ENCODE measurements at regions not wholly inside any gene's neighbourhood (a gene's known extent, or its start where the extent isn't known, plus 50 kb on each side); places are given as distances from the start of the nearest gene placed in this dataset.

DNA sequence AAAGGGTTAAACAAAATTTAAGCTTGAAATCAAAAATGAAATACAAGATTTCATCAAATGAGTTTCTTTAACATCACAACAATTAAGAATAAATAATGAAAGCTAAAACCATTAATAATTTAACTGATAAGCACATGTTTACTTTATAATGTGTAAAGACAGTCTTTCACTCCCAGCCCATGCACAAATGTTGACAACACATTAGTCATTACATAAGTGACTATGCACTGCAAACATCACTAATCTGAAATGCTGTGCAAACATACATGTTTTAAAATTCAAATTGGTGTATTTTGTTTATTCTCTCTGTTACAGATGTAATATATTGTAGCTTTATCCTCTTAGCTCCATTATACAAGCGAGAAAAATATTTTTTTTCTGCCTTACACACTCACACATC is 220.6 kb upstream of the CPXCR1 start:
- Histone ChIP-seq H3K27ac (ENCODE audit: poor library complexity, severe bottlenecking) (no peak overlapping the region), H3K4me3 (ENCODE audit: severe bottlenecking) (no peak overlapping the region), H3K9me3 (ENCODE audit: severe bottlenecking) (no peaks in the 10 kb centered on the region), H3K4me1 (ENCODE audit: insufficient read depth, poor library complexity, severe bottlenecking) (no peaks in the 10 kb centered on the region), H3K27me3 (ENCODE audit: insufficient read depth, poor library complexity, severe bottlenecking) (no peaks in the 10 kb centered on the region), H3K36me3 (ENCODE audit: low read depth) (no peaks in the 10 kb centered on the region)
- TF ChIP-seq, protein P1, sequence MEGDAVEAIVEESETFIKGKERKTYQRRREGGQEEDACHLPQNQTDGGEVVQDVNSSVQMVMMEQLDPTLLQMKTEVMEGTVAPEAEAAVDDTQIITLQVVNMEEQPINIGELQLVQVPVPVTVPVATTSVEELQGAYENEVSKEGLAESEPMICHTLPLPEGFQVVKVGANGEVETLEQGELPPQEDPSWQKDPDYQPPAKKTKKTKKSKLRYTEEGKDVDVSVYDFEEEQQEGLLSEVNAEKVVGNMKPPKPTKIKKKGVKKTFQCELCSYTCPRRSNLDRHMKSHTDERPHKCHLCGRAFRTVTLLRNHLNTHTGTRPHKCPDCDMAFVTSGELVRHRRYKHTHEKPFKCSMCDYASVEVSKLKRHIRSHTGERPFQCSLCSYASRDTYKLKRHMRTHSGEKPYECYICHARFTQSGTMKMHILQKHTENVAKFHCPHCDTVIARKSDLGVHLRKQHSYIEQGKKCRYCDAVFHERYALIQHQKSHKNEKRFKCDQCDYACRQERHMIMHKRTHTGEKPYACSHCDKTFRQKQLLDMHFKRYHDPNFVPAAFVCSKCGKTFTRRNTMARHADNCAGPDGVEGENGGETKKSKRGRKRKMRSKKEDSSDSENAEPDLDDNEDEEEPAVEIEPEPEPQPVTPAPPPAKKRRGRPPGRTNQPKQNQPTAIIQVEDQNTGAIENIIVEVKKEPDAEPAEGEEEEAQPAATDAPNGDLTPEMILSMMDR (IDR thresholded peaks at IDR 0.05; ENCODE audit: poor library complexity, severe bottlenecking) = no peak
- ATAC-seq (ENCODE audit: low read depth) (no peak), DNase-seq (ENCODE audit: low spot score) (no peak)

DNA sequence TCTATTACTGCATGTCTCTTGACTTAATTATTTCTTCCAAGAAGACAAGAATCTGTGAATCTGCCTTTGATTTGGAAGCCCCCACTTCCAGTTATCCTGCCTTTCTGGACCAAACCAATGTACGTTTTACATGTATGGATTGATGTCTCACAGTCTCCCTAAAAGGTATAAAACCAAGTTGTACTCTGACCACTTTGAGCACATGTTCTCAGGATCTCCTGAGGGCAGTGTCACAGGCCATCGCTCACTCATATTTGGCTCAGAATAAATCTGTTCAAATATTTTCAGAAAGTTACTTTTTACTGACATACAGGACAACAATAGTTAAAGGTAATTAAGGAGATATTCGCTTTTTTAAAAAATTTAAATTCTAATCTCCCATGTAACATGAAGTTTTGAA is 188.6 kb upstream of the CPXCR1 start:
- H3K9me3 ChIP-seq (ENCODE audit: severe bottlenecking) = no peaks in the 10 kb centered on the region
- DNase-seq (ENCODE audit: low spot score) (no peak), ATAC-seq (ENCODE audit: low read depth) (no peak)
- no peaks in the 10 kb centered on the region for H3K4me1 ChIP-seq (ENCODE audit: insufficient read depth, poor library complexity, severe bottlenecking)
- no peak overlapping the region for H3K4me3 ChIP-seq (ENCODE audit: severe bottlenecking)
- H3K36me3 ChIP-seq (ENCODE audit: low read depth) = no peaks in the 10 kb centered on the region
- no peak overlapping the region for H3K27ac ChIP-seq (ENCODE audit: poor library complexity, severe bottlenecking)
- H3K27me3 ChIP-seq (ENCODE audit: insufficient read depth, poor library complexity, severe bottlenecking) = no peaks in the 10 kb centered on the region
- TF ChIP-seq, protein P1 (IDR thresholded peaks at IDR 0.05; ENCODE audit: poor library complexity, severe bottlenecking) = no peak

DNA sequence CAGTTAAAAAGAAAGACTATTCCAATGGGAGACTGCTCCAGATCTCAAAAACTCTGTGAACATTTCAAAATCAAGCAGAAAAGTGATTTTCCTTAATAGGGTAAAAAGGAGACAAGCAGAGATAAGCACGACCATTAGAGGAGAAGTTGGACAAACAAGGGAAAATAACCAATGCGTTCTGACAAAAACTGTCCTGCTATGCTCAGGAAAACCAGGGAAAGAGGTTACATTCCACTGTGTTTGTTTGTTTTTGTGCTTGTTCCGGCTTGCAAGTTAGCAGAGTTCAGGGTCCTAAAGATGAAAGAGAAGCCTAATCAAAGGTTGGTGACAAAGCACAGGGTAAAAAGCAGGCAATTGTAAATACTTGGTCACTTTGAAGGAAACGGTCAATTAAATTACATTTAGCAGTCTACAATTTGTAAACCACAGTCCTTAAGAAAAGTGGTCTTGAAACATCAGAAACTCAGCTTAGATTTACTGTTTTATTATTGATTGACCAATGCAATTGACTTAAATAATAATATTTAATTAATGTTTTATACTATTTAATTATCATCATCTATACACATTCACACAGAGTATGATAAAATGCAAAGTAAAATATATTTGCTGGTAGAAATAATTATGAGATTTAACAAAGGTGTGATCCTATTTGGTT is 186.2 kb upstream of the CPXCR1 start:
- no peaks in the 10 kb centered on the region for H3K9me3 ChIP-seq (ENCODE audit: severe bottlenecking)
- no peaks in the 10 kb centered on the region for H3K27me3 ChIP-seq (ENCODE audit: insufficient read depth, poor library complexity, severe bottlenecking)
- no peak overlapping the region for H3K4me3 ChIP-seq (ENCODE audit: severe bottlenecking)
- DNase-seq (ENCODE audit: low spot score) = no peak
- TF ChIP-seq, protein P1 (IDR thresholded peaks at IDR 0.05; ENCODE audit: poor library complexity, severe bottlenecking) = no peak
- H3K36me3 ChIP-seq (ENCODE audit: low read depth) = no peaks in the 10 kb centered on the region
- no peak for ATAC-seq (ENCODE audit: low read depth)
- no peak overlapping the region for H3K27ac ChIP-seq (ENCODE audit: poor library complexity, severe bottlenecking)
- no peaks in the 10 kb centered on the region for H3K4me1 ChIP-seq (ENCODE audit: insufficient read depth, poor library complexity, severe bottlenecking)

DNA sequence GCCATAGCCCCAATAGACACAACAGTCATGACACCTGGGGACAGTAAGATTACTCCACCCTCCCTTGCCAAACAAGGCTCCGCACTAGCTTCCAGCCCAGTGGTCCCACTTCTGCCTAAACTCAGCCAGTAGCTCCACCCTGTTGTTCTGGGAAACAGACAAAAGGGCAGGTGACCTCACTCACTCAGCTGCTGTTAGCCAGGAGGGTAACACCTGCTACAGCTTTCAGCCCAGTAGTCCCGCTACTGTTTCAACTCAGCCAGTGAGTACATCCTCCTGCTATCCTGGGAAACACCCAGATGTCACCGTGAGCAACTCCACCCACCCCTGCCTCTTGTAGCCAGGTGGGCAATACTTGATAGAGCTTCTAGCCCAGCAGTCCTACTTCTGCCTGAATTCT is 162.7 kb upstream of the CPXCR1 start:
- no peak for DNase-seq (ENCODE audit: low spot score)
- Histone ChIP-seq H3K4me1 (ENCODE audit: insufficient read depth, poor library complexity, severe bottlenecking) (no peaks in the 10 kb centered on the region), H3K36me3 (ENCODE audit: low read depth) (no peaks in the 10 kb centered on the region), H3K27me3 (ENCODE audit: insufficient read depth, poor library complexity, severe bottlenecking) (no peaks in the 10 kb centered on the region), H3K4me3 (ENCODE audit: severe bottlenecking) (no peak overlapping the region), H3K9me3 (ENCODE audit: severe bottlenecking) (no peaks in the 10 kb centered on the region), H3K27ac (ENCODE audit: poor library complexity, severe bottlenecking) (no peak overlapping the region)
- TF ChIP-seq, protein P1 (IDR thresholded peaks at IDR 0.05; ENCODE audit: poor library complexity, severe bottlenecking) = no peak
- no peak for ATAC-seq (ENCODE audit: low read depth)

DNA sequence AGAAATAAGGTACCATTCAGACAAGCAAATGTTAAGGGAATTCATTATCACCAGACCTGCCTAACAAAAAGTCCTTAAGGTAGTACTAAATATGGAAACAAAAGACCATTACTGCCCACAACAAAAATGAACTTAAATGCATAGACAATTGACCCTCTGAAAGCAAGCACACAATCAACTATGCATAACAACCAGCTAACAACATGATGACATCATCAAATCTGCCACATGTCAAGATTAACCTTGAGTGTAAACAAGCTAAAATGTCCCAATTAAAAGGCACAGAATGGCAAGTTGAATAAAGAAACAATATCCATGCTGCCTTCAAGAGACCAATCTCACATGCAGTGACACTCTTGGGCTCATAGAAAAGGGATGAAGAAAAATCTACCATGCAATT is 160.7 kb upstream of the CPXCR1 start:
- DNase-seq (ENCODE audit: low spot score) = no peak
- no peak overlapping the region for H3K4me3 ChIP-seq (ENCODE audit: severe bottlenecking)
- no peak overlapping the region for H3K27ac ChIP-seq (ENCODE audit: poor library complexity, severe bottlenecking)
- no peaks in the 10 kb centered on the region for H3K9me3 ChIP-seq (ENCODE audit: severe bottlenecking)
- no peak for ATAC-seq (ENCODE audit: low read depth)
- H3K4me1 ChIP-seq (ENCODE audit: insufficient read depth, poor library complexity, severe bottlenecking) = no peaks in the 10 kb centered on the region
- TF ChIP-seq, protein P1 (IDR thresholded peaks at IDR 0.05; ENCODE audit: poor library complexity, severe bottlenecking) = no peak
- no peaks in the 10 kb centered on the region for H3K36me3 ChIP-seq (ENCODE audit: low read depth)
- no peaks in the 10 kb centered on the region for H3K27me3 ChIP-seq (ENCODE audit: insufficient read depth, poor library complexity, severe bottlenecking)

Data from RWPE2 (cell line).